Stimulated activated CD4-positive, alpha-beta T cell treated with anti-CD3 and anti-CD28 coated beads, Interleukin-2, amount 100 ng/mL, for 24 hours (primary cell): ENCODE measurements at regions not wholly inside any gene's neighbourhood (a gene's known extent, or its start where the extent isn't known, plus 50 kb on each side); places are given as distances from the start of the nearest gene placed in this dataset.

Experiments
- DNase-seq, 2 donors: peaks; one replicate each; pipeline ENCODE4 v3.0.0-alpha.2; 2020

DNA sequence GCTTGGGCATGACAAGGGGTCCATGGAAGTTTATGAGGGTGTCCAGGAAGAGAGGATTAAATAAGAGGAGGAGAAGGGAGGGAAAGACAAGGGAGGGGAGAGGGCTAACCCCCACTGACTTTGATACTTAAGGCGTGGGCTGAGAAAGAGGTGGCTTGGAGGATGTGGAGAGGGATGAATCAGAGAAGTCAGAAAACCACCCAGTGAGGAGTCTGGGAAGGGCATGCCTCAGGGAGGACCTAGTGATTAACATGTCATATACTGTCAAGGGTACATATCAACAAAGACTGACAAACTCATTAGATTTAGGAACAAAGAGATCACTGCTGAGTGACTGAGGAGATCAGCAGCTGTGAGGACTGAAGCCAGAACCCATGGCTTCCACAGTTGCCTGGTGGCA, 145.4 kb downstream of the IRX5 start:
- no peak for DNase-seq

DNA sequence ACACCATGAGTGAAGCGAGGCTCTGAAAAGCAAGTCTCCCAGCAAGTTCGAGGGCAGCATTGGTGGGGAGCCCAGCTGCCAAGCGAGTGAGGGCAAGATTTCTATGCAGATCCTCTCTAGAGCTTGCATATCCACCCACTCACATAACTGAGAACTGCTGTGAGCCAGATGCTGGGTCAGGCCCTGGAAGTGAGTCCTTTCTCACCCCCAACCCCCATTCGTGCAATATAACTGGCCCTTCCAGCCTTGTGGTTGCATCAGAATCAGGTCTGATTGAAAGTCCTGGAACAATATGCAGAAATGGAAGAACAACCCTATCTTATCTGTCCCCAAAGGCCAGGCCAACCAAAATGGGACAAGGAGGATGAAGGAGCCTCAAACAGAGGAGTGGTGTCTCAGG, 146.6 kb downstream of the IRX5 start:
- no peak for DNase-seq

DNA sequence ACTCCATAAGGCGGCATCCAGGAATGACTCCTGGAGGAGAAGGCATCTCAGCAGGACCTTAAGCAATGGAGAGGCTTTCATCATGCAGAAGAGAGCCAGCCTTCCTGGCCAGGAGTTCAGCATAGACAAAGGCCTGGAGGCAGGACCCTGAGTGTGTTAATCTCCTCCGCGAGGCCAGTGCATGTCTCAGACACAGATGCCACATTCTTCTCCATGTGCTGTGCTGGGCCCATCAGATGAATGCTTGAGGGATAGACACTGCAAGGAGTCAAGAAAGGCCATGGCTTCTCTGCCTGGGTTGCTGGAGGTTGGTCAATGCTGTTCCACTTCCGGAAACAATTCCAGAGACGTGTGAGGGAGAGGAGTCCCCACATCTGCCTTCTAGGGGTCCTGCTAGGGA, 147.5 kb downstream of the IRX5 start:
- no peak for DNase-seq

DNA sequence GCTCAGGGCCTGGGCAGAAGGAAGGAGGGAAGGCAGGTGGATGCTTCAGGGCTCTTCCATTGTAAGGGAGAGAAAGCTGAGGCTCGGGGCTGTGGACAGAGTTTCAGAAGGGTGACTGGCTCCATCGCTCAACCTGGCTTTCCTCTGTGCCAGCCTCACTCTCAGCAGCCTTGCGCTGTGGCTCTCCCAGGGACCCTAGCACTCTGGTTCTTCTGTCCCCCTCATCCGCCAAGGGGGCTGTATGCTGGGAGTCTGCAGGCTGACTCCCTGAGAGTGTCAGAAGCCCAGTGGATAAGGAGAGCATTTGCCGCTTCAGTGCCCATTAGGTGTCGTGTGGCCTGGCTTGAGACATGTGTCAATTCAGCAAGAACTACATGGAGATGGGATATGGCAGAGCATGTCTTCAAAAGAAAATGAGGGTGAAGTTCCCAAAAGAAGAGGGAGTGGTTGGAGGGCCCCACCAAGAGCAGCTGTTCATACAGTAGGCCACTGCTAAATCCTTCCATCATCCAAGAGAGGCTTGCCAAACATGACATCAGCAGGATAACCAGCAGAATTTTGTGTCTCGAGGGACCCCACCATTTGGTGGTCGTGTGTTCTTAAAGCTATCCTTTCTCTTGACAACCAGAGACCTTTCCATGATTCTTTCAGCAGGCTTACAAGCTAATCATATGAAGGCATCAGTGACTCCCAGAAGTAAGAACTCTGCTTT, 148.2 kb downstream of the IRX5 start:
- DNase-seq = no peak

DNA sequence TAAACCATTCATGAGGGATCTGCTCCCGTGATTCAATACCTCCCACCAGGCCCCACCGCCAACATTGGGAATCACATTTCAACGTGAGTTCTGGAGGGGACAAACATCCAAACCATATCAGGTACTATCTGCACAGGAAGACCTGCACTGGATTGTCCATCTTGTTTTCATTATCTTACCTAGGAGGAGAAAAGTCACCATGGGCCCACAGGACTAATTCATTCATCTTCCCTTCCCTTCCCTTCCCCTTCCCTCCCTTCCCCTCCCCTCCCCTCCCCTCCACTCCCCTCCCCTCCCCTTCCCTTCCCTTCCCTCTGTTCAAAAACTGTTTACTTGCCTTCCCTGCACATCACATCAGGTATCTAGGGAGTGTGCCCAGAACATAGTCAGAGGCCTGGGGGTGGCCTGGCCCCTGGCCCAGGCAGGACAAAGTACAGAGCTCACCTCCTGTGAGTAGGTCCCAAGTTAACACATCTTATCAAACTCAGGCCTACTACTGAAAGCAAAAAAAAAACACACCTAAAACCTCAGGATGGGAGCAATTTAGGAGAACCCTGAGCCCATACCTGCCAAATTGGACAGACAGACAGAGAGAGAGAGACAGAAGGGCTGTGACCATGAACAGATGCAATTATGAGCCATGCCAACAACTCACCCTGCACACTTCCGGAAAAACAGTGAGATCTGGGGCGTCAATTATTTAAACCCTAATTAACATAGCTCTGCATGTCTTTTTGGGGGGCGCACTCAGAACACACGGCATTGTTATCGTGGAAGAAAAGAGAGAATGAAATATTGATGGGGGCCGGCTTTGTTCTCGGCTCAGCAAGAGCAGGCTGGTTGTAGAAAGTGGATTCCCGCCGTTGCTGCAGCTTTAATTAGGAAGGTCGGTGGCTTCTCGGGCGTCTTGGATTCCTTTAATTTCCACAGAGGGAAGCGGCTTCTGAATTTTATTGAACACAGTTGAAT, 151.2 kb downstream of the IRX5 start:
- DNase-seq = no peak

DNA sequence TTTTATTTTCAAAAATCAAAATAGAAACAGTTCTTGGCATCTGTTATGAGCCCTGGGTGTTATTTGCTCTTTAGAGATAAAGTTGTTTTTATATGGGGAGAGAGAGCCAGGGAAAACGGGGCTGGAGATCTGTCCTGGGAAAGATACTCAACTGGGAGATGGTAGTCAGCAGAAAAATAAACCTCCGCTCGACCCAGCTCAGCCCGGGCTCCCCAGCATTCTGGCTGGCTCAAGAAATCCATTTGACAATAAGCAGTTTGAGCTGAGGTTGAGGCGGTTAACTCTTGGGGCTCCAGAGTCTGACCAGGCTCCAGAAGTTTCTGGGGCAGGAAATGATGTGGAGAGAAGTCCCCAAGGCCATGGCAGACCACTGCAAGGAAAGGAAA, 151.9 kb downstream of the IRX5 start:
- no peak for DNase-seq

DNA sequence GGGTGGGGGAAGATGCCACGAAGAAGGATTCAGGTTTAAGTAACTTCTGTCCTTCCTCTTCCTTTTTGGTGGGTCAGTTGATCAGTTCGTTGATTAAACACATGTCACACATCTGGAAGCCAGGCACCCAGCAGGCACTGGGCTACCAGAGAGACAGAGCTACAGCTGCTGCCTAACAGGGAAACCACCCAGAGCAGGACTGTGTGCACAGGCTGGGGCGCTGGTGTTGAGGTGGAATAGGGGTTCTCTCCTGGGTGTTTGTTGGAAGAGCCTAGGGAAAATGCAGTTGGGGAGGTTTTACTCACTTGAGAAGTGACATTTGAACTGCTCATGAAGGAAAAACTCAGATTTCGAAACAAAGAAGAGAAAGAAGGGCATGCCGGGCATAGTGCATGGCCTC, 152.4 kb downstream of the IRX5 start:
- no peak for DNase-seq

DNA sequence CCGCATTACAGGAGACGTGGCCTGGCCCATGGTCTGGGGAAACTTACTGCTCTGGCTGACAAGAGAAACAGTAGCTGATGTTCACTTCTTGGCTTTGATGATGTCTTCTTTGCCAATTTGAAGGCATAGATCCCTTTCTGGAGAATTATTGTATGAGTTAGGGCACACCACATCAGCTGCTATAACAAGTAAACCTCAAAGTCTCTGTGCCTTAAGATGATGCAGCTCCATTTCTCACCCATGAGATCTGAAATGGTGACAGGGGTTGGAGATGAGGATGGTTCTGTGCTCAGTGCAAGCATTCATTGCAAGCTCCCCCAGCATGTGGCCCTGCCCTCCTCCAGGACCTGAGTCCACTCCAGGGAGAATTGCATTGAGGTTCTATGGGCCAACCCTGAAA, 157.4 kb downstream of the IRX5 start:
- no peak for DNase-seq

DNA sequence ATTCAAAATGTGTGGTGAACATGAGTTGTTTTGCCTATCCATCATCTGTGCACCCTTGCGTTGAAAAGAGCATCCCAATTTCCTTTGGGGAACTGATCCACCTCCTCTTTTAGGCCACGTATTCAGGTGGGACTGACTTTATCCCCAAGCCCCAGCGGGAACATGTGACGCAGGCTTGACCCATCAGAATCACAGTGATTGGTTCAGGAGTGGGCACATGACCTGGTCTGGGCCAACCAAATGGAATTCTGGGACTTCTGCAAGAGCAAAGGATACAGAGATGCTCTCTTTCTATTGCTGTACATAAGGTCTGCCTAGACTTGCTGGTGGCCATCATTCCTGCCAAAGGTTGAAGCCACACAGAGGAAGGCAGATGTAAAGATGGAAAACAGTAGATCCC, 158.9 kb downstream of the IRX5 start:
- no peak for DNase-seq

DNA sequence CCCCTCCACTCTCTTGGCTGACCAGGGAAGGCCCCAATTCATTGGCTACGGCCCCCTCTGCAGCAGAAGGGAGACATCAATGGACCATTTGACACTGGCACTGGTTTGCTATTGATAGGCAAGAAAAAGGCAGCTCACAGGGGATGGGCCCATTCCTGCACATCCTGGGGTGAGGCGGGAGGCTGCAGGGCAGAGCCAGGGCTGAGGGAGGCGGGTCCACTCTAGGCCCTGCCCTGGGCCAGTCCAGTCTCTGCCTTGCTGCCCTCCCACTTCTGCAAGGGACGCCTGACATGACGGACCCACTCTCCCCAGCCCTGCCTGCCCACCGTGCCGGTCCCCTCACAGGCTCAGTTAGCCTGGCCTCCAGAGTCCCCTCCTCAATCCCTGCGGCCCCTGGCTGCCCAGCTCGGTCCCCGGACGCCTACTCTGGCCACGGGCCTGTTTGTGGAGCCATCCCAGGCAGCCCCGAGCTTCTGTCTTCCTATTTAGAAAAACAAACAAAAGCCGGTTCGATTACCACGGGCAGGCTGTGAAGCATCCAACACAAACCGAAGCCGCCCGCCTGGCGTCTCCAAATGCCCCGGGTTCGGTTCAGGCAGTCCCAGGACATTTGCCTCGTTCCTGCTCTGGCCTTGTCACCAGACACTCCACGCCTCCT, 160.7 kb downstream of the IRX5 start:
- DNase-seq = no peak

DNA sequence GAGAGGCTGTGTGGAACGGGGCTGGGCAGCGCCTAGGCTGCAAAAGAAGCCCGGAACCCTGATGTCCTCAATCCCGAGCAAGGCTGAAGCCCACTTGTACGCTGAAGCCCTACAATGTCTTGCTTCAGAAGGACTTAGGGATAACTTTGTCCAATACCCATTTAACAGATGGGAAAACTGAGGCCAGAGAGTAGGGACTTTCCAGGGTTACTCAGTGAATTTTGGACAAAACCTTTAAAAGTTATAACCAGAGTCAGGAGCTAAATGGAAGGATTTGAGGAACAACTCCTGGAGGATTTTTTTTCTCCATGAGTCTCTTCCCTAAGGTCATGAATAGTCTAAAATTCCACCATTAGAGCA, 161.2 kb downstream of the IRX5 start:
- no peak for DNase-seq

DNA sequence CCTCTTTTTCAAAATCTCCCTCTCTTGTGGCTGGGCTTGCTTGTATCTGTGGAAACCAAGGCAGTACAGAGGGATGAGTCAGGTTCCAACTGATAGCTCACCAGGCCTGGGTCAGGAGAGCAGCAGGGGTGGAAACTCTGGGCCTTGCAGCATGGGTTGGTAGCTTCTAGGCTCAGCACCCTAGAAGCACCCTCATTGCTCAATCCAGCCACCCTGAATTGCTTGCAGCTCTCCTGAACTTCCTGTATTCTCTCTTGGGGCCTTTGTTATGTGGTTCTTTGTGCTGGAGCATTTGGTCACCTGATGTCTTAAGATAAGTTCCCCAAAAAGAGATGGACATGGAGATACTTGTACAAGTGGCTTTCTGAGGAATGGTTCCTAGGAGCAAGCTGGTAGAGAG, 169.4 kb downstream of the IRX5 start:
- no peak for DNase-seq

DNA sequence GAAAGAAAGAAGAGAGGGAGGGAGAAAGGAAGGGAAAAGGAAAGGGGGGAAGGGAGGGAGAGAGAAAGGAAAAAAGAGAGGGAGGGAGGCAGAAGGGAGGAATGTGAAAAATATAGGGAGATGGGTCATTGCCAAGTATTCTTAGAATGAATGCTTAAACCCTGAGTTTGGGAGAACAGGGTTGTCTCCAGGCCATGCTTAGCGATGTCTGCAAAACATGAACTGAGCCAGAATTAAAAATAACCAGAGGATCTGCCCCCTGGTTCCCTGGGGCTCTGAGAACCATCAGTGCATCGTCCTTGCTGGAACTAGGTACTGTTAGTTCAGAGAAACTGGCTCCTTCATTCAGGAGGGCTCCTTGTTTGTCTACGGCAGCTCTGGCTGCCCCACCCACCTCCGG, 170.4 kb downstream of the IRX5 start:
- no peak for DNase-seq

DNA sequence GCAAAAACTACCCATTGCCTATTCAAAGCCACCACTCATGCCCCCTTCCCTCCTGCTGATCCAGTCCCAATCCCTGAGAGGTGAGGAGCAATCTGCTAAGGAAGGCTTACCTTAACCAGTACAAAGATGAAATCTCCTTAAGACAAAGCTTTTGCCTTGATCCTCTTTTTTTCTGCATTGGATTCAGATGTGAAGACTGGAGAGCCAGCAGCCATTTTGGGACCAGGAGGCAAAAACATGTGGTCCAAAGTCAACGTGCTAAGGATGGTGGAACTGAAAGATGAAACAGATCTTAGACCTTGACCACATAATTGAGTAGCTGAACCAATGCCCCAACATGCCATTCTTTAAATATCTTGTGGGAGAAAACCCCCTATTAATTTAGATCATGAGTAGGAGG, 171.4 kb downstream of the IRX5 start:
- no peak for DNase-seq

DNA sequence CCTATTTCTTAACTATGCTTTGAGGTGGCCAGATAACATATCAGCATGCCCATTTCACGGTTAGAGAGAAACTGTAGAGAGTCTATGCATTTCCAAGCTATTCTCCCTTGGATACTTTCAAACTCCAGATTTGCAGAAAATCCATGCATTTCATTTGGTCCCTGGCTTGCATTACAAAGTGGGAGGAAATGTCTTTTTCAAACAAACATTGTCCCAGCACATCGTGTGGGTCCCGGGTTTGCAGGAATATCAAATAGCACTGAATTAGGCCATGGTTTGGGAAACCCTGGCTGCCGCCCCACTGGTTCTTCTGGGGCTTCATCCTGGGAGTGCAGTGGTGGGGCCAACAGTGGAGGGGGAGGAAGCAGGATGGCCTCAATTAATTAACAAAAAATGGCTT, 171.9 kb downstream of the IRX5 start:
- no peak for DNase-seq

DNA sequence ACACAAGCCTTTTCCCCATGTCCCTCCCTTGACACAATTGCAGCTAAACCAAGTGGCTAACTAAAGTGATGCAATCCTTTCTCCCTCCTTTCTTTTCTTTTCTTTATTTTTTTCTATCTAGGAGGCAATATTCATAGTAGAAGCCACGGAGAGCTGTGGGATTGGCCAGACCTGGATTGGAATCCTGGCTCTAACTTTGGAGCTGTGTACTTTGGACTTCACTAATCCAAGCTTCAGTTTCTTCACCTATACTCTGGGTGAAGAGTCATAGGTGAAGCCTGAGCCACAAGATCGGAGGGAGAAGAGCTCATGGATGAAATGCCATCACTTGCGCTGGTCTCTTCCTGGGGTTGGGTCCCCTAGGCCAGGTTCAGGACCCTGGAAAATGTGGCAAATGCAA, 177.2 kb downstream of the IRX5 start:
- no peak for DNase-seq

DNA sequence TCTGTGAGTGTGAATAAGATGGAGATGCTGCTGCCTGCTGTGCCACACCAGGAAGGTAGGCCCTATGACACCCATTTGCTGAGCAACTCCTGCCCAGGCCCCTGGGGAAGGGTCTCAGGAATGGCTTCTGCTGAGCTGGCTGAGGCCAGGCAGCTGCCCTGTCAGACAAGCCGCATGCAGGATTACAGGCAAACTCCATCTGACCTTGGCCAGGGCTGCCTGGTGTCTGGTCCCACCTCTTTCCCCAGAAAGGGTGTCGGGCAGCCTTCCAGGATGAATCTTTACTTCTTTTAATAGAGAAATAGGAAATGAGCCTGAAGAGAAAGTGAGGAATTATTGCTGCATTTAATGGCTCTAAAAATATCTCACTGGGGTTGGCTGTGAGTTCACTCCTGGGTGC, 182.5 kb downstream of the IRX5 start:
- no peak for DNase-seq

DNA sequence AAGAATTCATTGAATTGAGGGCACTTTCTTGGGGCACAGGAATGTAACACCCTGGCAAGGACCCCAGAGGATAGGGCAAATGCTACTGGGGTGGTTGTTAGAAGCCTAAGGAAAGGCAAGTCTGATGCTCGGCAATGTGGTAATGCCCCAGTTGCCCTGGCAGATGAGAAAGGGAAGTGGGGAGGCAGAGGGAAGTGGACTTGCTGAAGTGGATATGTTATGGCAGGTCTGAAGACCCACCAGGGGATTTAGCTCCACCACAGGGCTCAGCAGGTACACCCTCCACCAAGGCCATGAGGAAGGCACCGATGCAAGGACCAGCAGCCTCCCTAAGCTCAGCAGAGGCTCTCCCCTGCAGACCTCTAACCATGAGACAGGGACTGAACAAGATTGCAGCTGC, 184.8 kb downstream of the IRX5 start:
- DNase-seq = no peak

DNA sequence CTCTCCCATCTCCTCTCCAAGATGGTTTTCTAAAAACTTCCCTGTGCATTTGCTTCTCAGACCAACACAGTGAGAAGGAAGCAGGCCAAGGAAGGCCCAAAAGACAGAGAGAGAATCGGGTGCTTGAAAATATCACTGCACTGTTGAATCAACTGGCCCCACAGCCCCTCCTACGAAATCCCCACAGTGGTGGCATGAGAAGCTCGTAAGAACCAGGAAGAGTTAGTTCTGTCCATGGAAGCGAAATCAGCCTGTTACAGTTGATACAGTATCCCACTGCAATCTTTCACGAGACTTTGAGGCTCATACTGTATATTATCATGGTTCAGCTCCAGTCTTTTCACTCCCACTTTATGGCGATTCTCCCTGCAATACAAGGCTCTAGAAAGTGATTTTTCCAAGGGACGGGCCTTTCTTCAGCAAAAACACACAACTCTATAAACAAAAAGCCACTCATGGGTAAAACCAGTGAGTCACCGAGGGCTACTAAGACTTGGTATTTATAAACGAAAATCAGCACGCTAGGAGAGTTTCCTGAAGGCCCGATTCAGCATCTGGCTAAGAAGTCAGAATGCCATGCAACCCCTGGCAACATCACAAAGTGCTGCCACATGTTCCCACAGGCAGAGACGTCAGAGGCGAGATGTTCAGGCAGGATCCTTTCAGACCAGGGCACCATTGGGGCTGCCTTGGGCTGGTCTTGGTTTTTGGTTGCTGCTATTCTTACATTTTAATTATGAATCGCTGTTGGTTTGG, 185.7 kb downstream of the IRX5 start:
- DNase-seq = no peak

DNA sequence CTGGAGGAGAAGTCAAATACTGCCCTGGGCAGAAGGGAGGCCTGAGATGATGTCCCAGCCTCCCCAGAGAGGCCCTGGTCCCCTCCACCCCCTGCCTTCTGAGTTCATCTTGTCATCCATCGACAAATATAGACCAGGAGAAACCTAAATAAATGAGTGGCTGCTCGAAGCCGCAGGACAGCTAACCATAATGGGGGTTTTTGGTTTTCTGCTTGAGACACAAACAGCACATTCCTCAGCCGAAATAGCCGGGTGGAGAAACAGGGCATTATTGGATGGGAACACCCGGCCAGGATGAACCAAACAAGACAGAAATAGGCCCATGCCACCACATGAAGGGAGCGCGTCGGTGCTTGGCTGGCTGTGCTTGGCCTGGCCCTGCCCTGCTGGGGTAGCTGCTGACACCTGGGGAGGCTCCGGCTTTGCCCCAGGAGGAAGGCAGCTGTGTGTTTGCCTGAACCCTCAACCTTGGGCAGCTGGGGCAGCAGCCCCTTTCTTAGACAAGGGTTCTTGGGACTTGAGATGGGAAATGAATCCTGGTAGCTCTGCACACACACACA, 188.1 kb downstream of the IRX5 start:
- DNase-seq = no peak

DNA sequence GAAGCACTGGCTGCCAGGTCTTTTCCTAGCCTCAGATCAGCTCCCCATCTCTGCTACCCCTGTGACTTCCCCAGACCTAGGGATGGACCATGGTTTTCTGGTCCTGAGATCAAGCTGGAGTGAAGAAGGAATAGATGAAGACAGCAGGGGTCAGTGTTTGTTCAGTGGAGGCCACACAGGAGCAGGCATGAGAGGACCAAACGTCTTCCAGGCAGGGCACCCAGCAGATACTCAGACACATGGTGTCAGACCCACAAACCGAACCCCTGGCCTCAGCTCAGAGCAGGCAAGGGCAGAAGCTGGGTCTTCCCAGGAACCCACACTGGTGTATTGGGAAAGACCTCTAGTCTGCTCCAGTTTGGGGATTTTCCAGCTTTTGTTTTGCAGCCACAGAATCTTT, 189.7 kb downstream of the IRX5 start:
- no peak for DNase-seq

DNA sequence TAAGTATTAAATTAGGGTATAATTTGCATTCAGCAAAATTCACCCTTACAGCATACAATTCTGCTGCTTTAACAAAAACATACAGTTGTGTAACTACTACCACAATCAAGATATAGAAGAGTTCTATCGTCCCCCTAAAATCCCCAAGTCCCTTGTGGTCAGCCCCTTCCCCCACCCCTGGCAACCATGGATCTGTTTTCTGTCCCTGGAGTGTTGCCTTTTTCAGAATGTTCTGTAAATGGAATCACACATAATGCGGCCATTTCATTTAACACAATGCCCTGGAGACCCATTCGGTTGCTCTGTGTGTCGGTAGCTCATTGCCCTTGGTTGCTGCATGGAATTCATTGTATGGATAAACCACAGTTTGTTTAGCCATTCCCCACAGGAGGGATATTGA, 190.2 kb downstream of the IRX5 start:
- DNase-seq = no peak

DNA sequence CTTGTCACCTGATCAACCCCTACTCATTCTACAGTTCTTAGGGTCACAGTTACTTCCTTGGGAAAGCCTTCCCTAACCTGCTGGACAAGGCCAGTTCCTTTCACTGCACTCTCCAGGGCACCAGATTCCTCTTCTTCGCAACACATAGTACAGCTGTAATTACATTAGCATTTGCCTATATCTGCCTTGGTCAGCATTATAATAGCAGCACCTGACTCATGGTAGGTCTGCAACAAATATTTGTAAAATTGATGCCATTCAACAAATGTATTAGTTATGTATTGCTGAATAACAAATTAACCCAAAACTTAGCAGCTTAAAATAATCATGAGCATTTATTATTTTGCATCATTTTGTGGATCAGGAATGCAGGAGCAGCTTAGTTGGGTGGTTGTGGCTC, 193.0 kb downstream of the IRX5 start:
- no peak for DNase-seq
